OCI-LY1 (cell line): ENCODE measurements at regions not wholly inside any gene's neighbourhood (a gene's known extent, or its start where the extent isn't known, plus 50 kb on each side); places are given as distances from the start of the nearest gene placed in this dataset.

Experiments used
- H2AFZ ChIP-seq: fragments of 200-600 bp; sonication (generic), shearing (Covaris generic); 2 replicates; pipeline ENCODE4 v1.6.0; 2014; ENCODE audit warnings: antibody characterized with exemption, mild to moderate bottlenecking, low read length
- H3F3A ChIP-seq: fragments of 200-600 bp; sonication (generic), shearing (Covaris generic); 2 replicates; pipeline ENCODE4 v1.6.0; 2014; ENCODE audit warnings: mild to moderate bottlenecking, antibody characterized with exemption, low read length, moderate library complexity; ENCODE audit not compliant: insufficient read depth
- H3K27ac ChIP-seq: fragments of 200-600 bp; sonication (generic); 2 replicates; pipeline ENCODE4 v1.5.1; 2014; ENCODE audit warnings: low read length, mixed run types, mild to moderate bottlenecking, low read depth; ENCODE audit not compliant: poor library complexity, severe bottlenecking
- H3K27me3 ChIP-seq: fragments of 200-600 bp; sonication (generic); 2 replicates; pipeline ENCODE4 v1.6.0; 2014; ENCODE audit warnings: antibody characterized with exemption, mild to moderate bottlenecking, low read length, moderate library complexity; ENCODE audit not compliant: insufficient read depth
- H3K36me3 ChIP-seq: fragments of 200-600 bp; sonication (generic); 2 replicates; pipeline ENCODE4 v1.6.1; 2014; ENCODE audit warnings: mild to moderate bottlenecking, antibody characterized with exemption, low read length, moderate library complexity, mixed read lengths; ENCODE audit not compliant: insufficient read depth
- H3K4me1 ChIP-seq: fragments of 200-600 bp; sonication (generic); 2 replicates; pipeline ENCODE4 v1.5.1; 2014; ENCODE audit warnings: mild to moderate bottlenecking, low read length, moderate library complexity; ENCODE audit not compliant: insufficient read depth, severe bottlenecking
- H3K4me2 ChIP-seq: fragments of 200-600 bp; sonication (generic), shearing (Covaris generic); 2 replicates; pipeline ENCODE4 v1.6.1; 2014; ENCODE audit warnings: low read length
- H3K4me3 ChIP-seq: fragments of 200-600 bp; sonication (generic); 2 replicates; pipeline ENCODE4 v1.5.1; 2014; ENCODE audit warnings: low read length, low read depth, mild to moderate bottlenecking, mixed read lengths; ENCODE audit not compliant: poor library complexity, severe bottlenecking
- H3K79me2 ChIP-seq: fragments of 200-600 bp; shearing (Covaris generic); 2 replicates; pipeline ENCODE4 v1.6.1; 2016; ENCODE audit warnings: mixed run types, low read length, mixed read lengths; ENCODE audit not compliant: insufficient read depth
- H3K9ac ChIP-seq: fragments of 200-600 bp; sonication (generic), shearing (Covaris generic); 2 replicates; pipeline ENCODE4 v1.6.1; 2014; ENCODE audit warnings: mild to moderate bottlenecking, low read length, mixed read lengths
- H3K9me2 ChIP-seq: fragments of 200-600 bp; sonication (generic), shearing (Covaris generic); 2 replicates; pipeline ENCODE4 v1.6.1; 2014; ENCODE audit warnings: low read depth, mild to moderate bottlenecking, low read length, mixed read lengths
- H3K9me3 ChIP-seq: fragments of 200-600 bp; shearing (Covaris generic); 2 replicates; pipeline ENCODE4 v1.6.1; 2014; ENCODE audit warnings: low read length, mixed read lengths
- H4K20me1 ChIP-seq: fragments of 200-600 bp; sonication (generic), shearing (Covaris generic); 2 replicates; pipeline ENCODE4 v1.6.0; 2016; ENCODE audit warnings: mild to moderate bottlenecking, low read length; ENCODE audit not compliant: insufficient read depth
- CTCF ChIP-seq: fragments of 200-600 bp; sonication (generic), shearing (Covaris generic); IDR thresholded peaks from 2 replicates; pipeline ENCODE4 v1.5.1; 2017; ENCODE audit warnings: mild to moderate bottlenecking, antibody characterized with exemption, low read length, moderate library complexity, mixed read lengths
- EZH2 ChIP-seq: fragments of 200-600 bp; sonication (generic), shearing (Covaris generic); IDR thresholded peaks from 2 replicates; pipeline ENCODE4 v1.8.0; 2017; ENCODE audit warnings: borderline replicate concordance, mixed run types, mild to moderate bottlenecking, antibody characterized with exemption, low read length, moderate library complexity, mixed read lengths

GRCh38 chr11:112780351-112781087 is 180.7 kb upstream of the NCAM1 start:
- Histone ChIP-seq H3K9me3 (no peaks in the 10 kb centered on the region), H3K36me3 (no peaks in the 10 kb centered on the region), H4K20me1 (no peaks in the 10 kb centered on the region), H3K9me2 (no peaks in the 10 kb centered on the region), H2AFZ (no peak overlapping the region), H3K4me3 (no peak overlapping the region), H3K9ac (no peak overlapping the region), H3K4me2 (no peak overlapping the region), H3K79me2 (no peaks in the 10 kb centered on the region), H3K27me3 (no peaks in the 10 kb centered on the region; the same call in 1 of the 2 replicates), H3K4me1 (no peaks in the 10 kb centered on the region), H3F3A (no peaks in the 10 kb centered on the region), H3K27ac (no peak overlapping the region)
- TF ChIP-seq CTCF (no peak), EZH2 (no peak)

GRCh38 chr11:112783945-112784322 is 177.3 kb upstream of the NCAM1 start:
- Histone ChIP-seq H3F3A (no peaks in the 10 kb centered on the region), H3K4me2 (no peak overlapping the region), H3K79me2 (no peaks in the 10 kb centered on the region), H3K27ac (no peak overlapping the region), H3K36me3 (no peaks in the 10 kb centered on the region), H4K20me1 (no peaks in the 10 kb centered on the region), H3K27me3 (no peaks in the 10 kb centered on the region; the same call in 1 of the 2 replicates), H3K9me3 (no peaks in the 10 kb centered on the region), H3K4me1 (no peaks in the 10 kb centered on the region), H2AFZ (no peak overlapping the region), H3K9ac (no peak overlapping the region), H3K4me3 (no peak overlapping the region), H3K9me2 (no peaks in the 10 kb centered on the region)
- no peak for TF ChIP-seq EZH2
- TF ChIP-seq CTCF = no peak

DNA sequence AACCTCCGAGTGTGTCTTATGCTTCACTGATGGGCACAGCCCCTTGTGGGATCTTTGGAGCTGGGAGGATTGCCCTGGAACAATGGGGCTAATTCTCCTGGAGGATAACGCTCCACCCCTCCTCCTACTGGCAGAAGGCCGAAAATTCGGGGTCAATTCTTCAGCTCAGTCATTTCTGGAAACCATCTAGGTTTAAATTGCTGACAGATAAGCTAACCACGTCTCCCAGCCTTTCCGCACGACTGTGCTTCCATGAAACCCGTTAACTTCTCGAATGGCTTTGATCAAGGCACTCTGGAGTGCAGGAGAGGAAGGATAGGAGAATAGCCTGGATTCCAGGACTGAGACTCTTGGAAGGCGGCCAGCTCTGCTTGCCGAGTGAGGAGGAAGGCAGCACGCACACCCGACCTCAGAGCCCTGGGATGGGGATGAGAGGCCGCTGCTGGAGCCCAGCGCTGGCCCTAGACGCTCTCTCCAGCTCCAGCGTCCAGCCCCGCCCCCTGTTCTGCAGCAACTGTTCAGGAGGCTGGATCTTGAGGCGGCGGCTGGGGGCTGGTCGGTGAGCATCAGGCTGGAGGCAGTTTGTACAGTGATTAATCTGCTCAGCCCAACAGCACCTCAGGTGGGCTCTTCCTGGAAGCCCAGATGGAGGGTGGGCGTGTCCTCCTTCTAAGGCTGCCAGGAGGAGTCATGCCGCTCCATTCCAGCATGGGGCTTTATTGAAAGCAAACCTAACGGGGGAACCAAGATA is 176.7 kb upstream of the NCAM1 start:
- Histone ChIP-seq H4K20me1 (no peaks in the 10 kb centered on the region), H2AFZ (no peak overlapping the region), H3K9ac (no peak overlapping the region), H3K27ac (no peak overlapping the region), H3K9me2 (no peaks in the 10 kb centered on the region), H3K4me1 (no peaks in the 10 kb centered on the region), H3K4me2 (no peak overlapping the region), H3K4me3 (no peak overlapping the region), H3K79me2 (no peaks in the 10 kb centered on the region), H3K36me3 (no peaks in the 10 kb centered on the region), H3F3A (no peaks in the 10 kb centered on the region), H3K27me3 (no peaks in the 10 kb centered on the region; the same call in 1 of the 2 replicates), H3K9me3 (no peaks in the 10 kb centered on the region)
- TF ChIP-seq CTCF (no peak), EZH2 (no peak)
